GM21381 (cell line): ENCODE measurements at regions not wholly inside any gene's neighbourhood (a gene's known extent, or its start where the extent isn't known, plus 50 kb on each side); places are given as distances from the start of the nearest gene placed in this dataset.

Experiments
- ATAC-seq: cut with Tn5 transposase; IDR thresholded peaks from one replicate; pipeline ENCODE4 v1.9.1; 2021; ENCODE audit warnings: mild to moderate bottlenecking, moderate library complexity; ENCODE audit not compliant: unreplicated experiment

DNA sequence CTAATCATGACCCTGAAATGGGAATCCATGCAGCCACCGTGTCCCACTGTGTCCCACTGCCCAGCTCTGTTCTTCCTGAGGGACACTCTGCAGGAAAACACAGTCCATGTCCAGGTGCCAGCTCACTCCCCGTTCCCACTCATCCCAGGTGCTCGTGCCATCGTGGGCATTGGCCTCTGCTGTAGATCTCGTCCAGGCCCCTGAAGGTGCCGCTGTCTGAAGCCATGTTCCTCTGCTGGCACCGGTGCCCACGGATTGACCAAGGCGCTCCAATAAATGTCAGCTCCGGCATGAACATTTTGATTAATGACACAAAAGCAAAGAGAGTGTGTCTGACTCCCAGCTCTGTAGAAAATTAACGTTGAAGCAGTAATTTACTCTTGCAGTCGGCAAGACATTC, 280.1 kb upstream of the SALL3 start:
- no peak for ATAC-seq

DNA sequence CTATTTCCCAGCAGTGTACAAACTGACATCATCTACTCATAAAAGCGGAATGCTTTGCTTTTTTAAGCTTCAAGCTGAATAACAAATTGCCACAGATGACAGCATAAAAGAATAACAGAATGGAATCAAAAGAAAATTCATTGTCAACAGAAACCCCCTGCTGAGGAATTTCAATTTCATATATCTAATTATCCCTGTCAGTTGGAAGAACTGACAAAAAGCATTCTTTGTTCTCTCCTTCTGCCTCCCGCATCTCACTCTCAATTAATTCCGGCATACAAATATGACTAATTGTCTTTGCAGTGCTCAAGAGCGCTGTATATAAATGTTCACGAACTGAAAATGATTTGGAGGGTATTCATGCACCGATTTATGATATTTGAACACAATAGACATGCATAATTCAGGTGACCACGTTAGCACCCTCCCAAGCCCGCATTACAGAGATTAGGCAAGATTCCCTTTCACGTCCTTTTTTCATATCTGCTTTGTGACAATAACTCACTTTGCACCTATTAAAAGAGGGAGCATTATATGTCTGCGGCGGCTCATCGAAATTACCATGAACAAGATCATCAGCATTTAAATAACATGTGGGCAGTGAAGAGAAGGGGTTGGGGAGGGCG, 277.7 kb upstream of the SALL3 start:
- ATAC-seq = no peak

DNA sequence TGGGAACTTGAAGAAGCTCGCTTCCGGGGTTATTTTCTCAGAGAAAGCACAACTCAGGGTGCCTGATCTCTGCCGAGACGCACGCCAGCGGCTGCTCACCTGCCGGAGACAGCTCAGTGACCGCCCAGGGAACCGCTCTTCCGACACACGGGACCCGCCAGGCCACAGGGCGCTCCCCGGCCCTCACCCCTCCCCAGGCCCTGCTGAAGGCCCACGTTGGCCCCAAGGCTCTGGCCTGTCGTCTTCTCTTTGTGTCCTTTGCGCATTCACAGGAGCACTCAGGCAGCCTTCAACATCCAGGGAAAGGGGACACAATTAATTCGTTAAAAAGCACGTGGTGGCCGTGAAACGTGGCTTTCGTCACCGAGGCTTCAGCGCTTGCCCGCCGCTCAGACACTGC, 276.3 kb upstream of the SALL3 start:
- no peak for ATAC-seq

DNA sequence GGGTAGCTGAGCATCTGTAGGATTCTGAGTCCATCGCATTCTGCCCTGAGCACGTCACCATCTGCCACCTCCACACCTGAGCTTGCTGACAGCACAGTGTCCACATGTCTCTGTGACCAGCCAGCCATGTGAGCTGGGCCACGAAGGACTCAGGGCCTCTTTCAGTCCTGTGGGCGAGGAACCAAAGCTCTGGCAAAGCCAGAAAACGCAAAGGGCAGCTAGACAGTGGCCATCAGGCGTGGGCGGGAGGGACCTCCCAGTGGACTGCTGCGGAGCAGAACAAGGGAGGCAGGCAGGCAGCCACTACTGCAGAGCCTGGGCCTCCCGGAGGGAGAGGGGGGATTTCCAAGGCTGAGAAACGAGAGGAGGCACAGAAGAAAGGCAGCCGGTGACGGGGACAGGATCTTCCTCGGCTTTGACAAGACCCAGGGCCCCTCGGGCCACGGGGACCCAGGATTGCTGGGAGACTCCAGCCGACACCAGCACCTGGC, 274.6 kb upstream of the SALL3 start:
- ATAC-seq = no peak

DNA sequence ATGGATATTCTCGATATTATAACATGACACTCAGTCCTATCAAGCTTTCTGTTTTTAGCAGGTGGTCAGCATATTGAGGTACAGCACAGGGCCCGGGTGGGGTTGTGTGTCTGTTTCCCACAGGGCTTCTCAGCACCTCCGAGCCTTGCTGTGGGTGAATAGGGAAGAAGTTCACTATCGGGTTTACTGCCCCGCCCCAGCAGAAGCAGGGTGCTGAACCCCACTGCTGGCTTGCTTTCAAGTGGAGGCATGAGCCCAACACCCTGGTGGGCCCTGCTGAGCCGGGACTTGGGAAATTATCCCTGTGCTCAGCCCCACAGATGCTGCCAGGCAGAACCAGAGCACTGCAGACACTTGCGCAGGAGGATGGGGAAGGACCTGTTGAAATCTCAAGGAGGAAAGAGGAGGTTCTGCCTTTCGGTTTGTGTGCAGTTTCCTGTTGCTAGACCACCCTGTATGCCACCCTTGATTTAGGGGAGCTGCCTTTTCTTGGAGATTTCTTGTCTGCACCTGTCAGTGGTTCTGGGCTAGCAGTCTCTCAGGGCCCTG, 270.3 kb upstream of the SALL3 start:
- no peak for ATAC-seq

DNA sequence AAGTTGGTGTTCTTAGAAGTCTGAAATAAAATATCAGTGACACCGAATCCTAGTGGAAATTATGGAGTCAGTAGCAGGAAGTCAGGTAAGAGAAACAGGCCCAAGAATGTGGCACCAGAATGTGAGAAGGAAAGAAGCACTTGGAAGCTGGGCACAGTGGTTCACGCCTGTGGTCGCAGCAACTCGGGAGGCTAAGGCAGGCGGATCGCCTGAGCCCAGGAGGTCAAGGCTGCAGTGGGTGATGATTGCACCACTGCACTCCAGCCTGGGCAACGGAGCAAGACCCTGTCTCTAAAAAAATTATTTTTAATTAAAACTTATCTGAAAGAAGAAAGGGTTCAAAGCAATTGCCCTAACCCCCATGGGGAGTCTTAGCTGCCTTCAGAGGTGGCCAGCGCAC, 268.3 kb upstream of the SALL3 start:
- ATAC-seq = no peak

DNA sequence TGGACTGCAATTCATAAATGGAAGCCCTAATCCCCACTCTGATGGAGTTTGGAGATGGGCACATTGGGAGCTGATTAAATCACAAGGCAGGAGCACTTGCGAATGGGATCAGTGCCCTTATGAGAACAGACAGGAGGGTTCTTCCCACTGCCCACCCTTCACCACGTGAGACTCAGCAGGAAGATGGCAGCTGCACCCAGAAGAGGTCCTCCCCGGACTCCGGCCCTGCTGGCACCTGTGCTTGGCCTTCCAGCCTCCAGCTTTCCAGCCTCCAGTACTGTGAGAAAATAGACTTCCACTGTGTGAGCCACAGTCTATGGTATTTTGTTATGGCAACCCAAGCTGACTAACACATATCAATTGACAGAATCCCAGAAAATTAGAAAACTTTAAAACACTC, 267.6 kb upstream of the SALL3 start:
- no peak for ATAC-seq

DNA sequence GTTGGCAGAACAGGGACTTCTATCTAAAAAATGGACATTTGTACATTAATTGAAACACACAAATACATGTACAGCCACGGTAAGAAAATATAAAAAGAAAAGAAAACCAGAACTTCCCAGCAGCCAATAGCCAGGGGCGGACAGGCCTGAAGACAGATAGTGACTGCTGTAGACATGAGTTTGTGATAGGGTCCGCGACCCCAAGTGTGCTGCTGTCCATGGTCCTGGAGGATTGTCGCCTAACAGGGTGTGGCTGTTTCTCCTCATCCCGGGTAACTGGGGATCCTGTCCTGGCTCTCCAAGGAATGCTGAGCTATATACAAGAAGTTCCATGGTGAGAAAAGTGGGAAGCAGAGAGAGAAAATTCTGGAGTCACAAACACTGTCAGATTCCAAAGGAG, 266.5 kb upstream of the SALL3 start:
- ATAC-seq = no peak

DNA sequence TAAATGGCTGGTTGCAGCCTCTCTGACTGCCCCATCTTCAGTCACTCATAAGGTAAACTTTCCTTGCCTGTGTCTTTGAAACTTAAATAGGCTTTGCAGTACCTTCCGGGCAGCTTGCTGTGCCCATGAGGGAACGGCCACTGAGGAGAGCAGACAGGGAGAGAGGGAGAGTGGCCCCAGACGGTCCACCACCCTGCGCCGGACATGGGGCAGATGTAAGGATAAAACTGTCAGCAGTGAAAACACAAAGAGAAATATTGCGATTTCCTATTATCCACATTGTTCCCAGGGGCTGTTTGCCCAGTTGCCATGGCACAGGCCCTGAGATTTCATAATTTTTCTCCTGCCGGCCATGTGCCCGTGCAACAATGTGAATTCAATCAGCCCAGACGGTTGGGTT, 265.9 kb upstream of the SALL3 start:
- ATAC-seq = no peak

DNA sequence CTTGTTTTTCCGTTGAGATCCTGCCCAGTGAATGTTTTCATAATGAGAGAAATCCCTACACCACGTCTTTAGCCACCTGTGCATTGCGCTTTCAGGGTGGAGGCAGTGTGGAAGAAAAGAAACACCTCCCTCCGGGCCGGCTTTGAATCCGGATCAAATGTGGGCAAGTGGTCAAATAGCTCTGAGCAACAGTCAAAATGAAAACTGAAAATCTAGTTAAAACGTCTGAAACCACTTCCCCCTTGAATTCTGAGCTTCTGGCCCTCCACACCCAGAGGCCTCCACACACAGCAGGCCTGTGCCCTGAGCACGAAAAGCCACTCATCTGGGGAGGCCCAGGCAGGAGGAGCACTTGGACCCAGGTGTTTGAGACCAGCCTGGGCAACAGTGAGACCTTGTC, 263.6 kb upstream of the SALL3 start:
- no peak for ATAC-seq

DNA sequence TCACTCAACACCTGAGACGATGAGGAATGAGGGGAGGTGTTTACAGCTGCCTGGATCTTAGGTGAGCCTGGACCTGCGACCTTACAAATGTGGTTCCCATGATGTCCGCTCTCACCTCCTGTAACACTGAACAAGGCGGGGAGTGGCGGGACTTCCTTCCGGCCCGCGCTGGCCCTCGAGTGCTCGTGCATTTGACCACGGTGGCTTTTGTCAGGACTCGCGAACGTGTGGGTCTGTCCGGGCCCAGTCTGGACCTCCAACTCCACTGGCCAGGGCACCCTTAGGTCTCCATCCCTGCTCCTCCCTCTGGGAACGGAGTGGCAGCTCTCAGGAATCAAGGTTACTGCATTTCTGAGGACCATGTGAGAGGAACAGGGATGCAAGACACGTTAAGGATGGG, 263.0 kb upstream of the SALL3 start:
- ATAC-seq = no peak

DNA sequence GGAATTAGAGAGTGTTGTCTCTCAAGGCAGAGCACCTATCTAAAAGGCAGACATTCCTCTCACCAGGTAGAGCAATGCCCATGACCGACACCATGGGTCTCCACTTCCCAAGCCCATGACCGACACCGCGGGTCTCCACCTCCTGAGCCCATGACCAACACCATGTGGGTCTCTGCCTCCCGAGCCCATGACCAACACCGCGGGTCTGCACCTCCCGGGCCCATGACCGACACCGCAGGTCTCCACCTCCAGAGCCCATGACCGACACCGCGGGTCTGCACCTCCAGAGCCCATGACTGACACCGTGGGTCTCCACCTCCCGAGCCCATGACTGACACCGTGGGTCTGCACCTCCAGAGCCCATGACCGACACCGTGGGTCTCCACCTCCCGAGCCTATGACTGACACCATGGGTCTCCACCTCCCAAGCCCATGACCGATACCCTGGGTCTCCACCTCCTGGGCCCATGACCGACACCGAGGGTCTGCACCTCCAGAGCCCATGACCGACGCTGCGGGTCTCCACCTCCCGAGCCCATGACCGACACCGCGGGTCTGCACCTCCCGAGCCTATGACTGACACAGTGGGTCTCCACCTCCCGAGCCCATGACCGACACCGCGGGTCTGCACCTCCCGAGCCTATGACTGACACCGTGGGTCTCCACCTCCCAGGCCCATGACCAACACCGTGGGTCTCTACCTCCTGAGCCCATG, 262.4 kb upstream of the SALL3 start:
- ATAC-seq = no peak

DNA sequence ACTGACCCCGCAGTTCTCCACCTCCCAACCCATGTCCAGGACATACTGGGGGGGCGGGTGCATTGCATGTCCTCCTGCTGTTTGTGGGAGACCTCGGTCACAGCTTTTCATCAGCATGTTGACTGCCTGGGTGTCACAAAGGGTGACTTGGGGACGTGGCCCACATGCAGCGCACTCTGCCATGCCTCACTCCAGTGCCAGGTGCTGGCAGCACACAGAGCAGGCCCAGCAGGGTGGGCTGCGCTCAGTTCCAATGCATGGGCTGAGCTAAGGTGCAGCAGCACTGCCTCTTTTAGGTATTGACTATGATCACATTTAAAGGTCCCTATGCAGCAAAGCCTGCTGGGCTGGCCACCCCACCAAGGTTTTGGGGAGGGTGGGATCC, 261.9 kb upstream of the SALL3 start:
- ATAC-seq = no peak

DNA sequence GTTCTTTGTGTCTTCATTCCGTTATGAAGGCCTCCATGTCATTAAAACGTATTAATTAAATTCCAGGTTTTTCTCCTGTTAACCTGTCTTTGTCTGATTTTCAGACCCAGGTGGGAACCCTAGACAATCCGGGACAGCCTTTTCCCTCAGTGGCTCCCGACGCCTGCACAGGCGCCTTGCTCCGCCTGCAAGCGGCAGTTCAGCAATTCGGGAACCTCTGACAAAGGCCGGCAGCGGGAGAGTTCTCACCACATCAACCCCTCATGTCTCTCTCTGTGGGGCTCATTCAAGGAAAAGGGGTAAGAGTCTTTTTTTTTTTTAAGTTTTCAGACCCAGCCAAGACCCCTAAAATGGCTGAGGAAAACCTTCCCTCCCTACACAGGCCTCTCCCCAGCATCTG, 259.8 kb upstream of the SALL3 start:
- no peak for ATAC-seq

DNA sequence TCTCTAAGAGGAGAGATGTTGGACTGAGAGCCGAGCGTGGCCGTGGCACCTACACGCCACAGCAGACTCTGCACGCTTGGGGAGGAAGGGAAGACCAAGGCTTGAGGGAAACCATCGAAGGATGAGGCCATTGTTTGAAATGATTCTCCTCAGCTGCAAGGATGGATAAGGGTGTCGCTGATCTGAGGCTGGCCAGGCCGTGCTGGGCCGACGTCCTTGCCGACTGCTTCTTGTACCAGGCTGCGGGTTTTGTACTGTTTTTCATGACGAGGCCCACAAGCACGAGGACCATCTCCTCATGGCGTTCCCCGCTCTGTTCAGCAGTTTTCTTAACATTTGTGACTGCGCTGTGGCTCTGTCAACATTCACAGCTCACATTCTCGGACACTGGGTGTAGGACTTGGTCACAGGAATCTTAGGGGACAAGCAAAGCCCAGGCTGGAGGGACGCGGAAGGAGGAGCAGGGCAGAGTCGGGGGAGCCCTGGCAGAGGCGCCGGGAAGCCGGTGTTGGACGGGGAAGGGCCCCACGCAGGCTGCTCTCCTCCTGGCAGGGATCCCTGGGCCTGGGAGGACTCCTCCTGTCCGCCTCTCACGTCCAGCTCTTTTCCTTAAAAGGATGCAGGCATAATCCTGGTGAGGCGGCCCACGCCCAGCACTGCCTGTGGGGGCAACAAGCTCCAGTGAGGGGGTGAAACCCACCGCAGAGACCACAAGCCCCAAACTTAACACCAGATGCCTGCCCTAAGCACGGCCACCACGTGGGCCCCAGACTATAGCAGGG, 259.0 kb upstream of the SALL3 start:
- no peak for ATAC-seq

DNA sequence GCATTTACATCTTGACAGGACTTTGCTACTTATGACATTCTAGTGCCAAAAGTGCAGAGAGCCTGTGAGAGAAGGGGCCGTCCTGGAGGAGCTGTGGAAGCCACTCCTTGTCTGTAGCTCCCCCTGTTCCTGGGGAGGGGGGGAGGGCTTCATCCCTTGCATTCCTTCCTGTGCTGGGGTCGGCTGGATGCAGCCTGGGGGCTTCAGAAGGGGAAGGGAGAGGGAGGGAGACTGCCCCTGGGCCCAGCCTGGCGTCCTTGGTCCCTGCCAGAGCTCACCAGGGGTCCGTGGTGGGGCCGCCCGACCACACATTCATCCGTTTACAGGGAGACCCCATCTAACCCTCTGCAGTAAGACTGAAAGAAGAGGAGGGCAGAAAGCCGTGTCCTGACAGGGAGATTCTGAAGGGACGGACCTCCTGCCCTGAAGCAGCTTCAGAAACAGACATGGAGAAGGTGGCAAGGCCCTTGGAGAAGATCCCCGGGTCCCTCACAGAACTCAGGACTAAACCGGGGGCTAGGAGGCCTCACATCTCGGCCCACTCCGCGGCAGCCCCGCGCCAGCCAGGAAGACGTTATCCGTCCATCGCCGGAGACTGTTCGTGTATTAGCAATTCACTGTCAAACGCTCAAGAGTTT, 258.3 kb upstream of the SALL3 start:
- no peak for ATAC-seq

DNA sequence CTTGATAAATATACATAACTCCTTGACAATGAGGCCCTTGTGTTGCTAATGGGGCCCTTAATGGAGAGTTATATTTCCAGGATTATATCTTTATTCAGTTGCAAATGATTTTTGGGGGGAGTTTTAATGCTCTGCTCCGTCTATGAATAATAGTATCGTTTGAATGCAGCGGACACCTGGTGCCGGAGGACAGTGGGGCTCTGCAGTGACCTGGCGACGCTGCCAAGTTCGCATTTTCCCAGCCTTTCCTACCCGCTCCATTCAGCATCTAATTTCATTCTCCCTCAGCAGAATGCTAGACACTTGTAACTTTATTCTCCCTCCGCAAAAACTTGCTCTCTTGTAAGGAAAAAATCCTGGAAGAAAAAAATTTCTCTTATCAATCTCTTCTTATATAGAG, 257.6 kb upstream of the SALL3 start:
- no peak for ATAC-seq

DNA sequence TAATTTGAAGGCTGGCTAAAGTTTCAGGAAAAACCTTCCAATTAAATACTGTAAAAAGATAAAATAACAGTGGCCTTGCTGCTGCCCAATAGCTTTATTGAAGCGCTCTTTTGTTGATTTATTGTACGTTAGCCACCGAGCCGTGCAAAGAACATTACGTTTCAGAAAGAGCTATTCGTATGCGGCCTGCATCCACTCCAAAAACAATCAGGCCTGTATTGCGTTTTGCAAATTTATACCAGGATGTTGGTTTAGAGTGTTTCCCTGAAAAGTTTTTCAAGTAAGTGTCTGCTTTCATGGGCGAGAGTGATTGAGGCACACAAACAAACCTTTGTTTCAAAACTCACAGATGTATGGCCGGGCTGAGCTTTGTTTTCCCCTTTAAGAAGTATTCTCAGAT, 257.2 kb upstream of the SALL3 start:
- ATAC-seq = no peak

DNA sequence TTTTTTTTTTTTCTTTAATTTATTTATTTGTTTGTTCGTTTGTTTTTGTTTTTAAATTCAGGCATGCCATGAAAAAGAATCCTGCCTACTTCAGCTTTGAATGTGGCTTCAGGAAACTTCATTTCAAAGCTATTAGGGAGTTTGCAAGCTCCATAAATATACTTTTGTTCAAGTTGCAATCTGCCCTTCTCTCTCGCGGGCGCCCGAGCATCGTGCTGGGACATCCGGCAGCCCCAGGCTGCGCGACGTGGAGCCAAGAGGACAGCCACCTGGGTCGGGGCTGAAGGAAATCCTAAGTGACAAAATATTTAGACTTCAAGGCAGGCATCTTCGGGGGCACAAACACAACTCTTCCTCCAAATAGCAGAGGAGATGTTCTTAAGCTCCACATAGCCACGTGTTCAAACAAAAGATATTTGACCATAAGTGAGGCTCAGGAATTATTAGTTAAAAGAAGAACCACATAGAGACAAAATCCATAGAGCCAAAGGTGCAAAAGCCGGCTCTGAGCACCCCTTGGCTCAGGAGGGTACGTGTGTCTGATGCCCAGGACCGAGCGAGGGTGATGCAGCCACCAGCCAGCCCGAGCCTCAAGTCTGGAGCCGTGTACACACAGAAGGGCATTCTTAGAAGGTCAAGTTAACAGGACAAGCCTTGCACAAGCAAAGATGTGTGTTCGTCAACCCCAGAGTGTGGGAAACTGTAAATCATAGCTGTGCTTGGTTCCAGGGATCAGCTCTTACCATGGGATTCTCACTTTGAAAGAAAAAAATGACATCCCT, 256.5 kb upstream of the SALL3 start:
- no peak for ATAC-seq

DNA sequence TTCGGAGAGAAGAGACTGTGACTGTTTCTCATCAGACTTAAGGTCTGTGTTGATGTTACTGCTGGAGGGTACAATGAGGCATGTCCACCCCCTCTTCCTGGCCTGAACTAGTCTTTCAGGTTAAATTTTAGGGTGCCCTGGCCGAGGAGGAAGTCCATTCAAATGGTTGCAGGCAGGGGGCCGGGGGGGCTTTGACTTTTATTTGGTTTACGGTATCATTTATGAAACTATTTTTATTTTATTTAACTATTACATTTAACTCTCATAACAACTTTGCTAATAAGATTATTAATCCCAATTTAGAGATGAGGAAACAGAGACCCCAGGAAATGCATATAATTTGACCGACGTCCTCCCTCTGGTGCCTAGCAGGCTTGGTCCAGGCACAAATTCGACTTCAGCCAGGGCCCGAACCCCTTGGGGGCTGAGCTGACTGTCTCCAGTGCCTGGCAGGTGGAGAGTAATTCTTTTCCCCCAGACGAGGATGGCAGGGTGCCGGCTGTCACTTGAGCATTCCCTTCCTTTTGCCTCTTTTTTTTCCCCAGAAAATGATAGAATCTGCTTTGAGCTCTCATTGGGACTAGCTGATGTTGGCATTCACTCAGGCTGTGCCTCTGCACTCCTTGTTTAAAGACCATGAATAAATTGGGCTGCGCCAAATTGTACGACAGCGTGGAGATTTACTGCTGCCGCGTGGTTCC, 255.3 kb upstream of the SALL3 start:
- no peak for ATAC-seq
